ENCODE measurements at regions not wholly inside any gene's neighbourhood (a gene's known extent, or its start where the extent isn't known, plus 50 kb on each side); places are given as distances from the start of the nearest gene placed in this dataset.

DNA sequence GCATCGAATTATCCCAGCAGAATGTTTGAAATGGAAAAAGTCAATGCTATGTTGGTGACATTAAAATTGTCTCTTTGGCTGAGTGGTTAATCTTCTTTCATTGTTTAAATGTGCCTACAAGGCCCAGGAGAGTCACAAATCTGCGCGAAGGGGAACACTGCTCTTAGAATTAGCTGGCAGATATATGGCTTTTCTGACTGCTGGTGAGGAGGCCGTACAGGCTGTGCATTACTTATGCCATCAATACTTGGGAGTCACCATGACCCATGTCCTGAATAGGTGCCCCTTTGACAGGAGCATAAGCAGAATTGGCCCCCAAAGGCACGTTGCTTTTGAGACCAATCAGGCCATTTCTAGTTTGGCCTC lies 521.5 kb downstream of the FUT8 start:
- H3K36me3 ChIP-seq (replicated peaks): no peaks in the 10 kb centered on the region
- no peak for DNase-seq
- no peak overlapping the region for H3K27ac ChIP-seq
- H3K27me3 ChIP-seq (replicated peaks): no peaks in the 10 kb centered on the region
- in situ Hi-C loops (cut with HindIII; ENCODE audit: low pct_ligation_motif_present, low sequenced_read_pairs): no loop called here
- TF ChIP-seq, protein P1, sequence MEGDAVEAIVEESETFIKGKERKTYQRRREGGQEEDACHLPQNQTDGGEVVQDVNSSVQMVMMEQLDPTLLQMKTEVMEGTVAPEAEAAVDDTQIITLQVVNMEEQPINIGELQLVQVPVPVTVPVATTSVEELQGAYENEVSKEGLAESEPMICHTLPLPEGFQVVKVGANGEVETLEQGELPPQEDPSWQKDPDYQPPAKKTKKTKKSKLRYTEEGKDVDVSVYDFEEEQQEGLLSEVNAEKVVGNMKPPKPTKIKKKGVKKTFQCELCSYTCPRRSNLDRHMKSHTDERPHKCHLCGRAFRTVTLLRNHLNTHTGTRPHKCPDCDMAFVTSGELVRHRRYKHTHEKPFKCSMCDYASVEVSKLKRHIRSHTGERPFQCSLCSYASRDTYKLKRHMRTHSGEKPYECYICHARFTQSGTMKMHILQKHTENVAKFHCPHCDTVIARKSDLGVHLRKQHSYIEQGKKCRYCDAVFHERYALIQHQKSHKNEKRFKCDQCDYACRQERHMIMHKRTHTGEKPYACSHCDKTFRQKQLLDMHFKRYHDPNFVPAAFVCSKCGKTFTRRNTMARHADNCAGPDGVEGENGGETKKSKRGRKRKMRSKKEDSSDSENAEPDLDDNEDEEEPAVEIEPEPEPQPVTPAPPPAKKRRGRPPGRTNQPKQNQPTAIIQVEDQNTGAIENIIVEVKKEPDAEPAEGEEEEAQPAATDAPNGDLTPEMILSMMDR (IDR thresholded peaks at IDR 0.05; ENCODE audit: low read depth, low read length, missing control alignments): no peak
- no peak overlapping the region for H3K4me3 ChIP-seq (ENCODE audit: low read depth, low read length)

GRCh38 chr14:65936342-65936975 lies 523.9 kb downstream of the FUT8 start:
- in situ Hi-C loops (cut with HindIII; ENCODE audit: low pct_ligation_motif_present, low sequenced_read_pairs): no loop called here
- no peak for DNase-seq
- Histone ChIP-seq H3K27ac (no peak overlapping the region), H3K4me3 (ENCODE audit: low read depth, low read length) (no peak overlapping the region), H3K36me3 (replicated peaks) (no peaks in the 10 kb centered on the region), H3K27me3 (replicated peaks) (no peaks in the 10 kb centered on the region)
- TF ChIP-seq, protein P1 (IDR thresholded peaks at IDR 0.05; ENCODE audit: low read depth, low read length, missing control alignments): no peak

- H3K4me3 ChIP-seq (ENCODE audit: low read depth, low read length): no peak overlapping the region
- TF ChIP-seq, protein P1 (IDR thresholded peaks at IDR 0.05; ENCODE audit: low read depth, low read length, missing control alignments): no peak
- no peak for DNase-seq
- in situ Hi-C loops (cut with HindIII; ENCODE audit: low pct_ligation_motif_present, low sequenced_read_pairs): no loop called here
- H3K36me3 ChIP-seq (replicated peaks): no peaks in the 10 kb centered on the region
- H3K27me3 ChIP-seq (replicated peaks): no peaks in the 10 kb centered on the region
- no peak overlapping the region for H3K27ac ChIP-seq
Observed at GRCh38 chr14:65937079-65937959, 524.8 kb downstream of the FUT8 start.

DNA sequence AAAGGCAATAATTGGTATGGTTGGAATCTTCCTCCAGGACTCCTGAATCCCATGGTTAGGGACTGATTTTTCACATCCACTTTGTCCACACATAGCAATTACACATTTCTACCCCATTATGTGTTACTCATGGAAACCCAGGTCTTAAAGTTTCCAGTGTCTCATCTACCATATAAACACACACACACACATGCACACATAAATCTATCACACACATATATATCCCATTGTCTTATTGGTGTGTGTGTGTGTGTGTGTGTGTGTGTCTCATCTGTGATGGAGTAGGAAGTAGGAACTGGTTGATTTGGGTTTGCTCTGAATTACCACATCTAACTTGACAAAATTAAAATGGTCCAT lies 525.4 kb downstream of the FUT8 start:
- Histone ChIP-seq H3K27ac (no peak overlapping the region), H3K4me3 (ENCODE audit: low read depth, low read length) (no peak overlapping the region), H3K36me3 (replicated peaks) (no peaks in the 10 kb centered on the region), H3K27me3 (replicated peaks) (no peaks in the 10 kb centered on the region)
- DNase-seq: no peak
- TF ChIP-seq, protein P1 (IDR thresholded peaks at IDR 0.05; ENCODE audit: low read depth, low read length, missing control alignments): no peak
- in situ Hi-C loops (cut with HindIII; ENCODE audit: low pct_ligation_motif_present, low sequenced_read_pairs): no loop called here

- in situ Hi-C loops (cut with HindIII; ENCODE audit: low pct_ligation_motif_present, low sequenced_read_pairs): no loop called here
- Histone ChIP-seq H3K27ac (no peak overlapping the region), H3K36me3 (replicated peaks) (no peaks in the 10 kb centered on the region), H3K27me3 (replicated peaks) (no peaks in the 10 kb centered on the region), H3K4me3 (ENCODE audit: low read depth, low read length) (no peak overlapping the region)
- TF ChIP-seq, protein P1 (IDR thresholded peaks at IDR 0.05; ENCODE audit: low read depth, low read length, missing control alignments): no peak
- DNase-seq: no peak
Observed at GRCh38 chr14:65938738-65939137, 526.2 kb downstream of the FUT8 start.

All from brain microvascular endothelial cell (primary cell).